HG02884 (cell line): ENCODE measurements at regions not wholly inside any gene's neighbourhood (a gene's known extent, or its start where the extent isn't known, plus 50 kb on each side); places are given as distances from the start of the nearest gene placed in this dataset.
"Not testable (repeated sequence)": the region's sequence is repeated elsewhere in the genome, so short reads cannot be mapped to it uniquely, and the experiment has no call there.

Experiments used
- ATAC-seq: cut with Tn5 transposase; IDR thresholded peaks from one replicate; pipeline ENCODE4 v1.9.1; 2021; ENCODE audit warnings: mild to moderate bottlenecking, moderate library complexity; ENCODE audit not compliant: unreplicated experiment

- ATAC-seq, result no peak
Measured at GRCh38 chr1:221023482-221023881, 144.2 kb downstream of the HLX start.

GRCh38 chr1:221025501-221025900, 146.3 kb downstream of the HLX start:
- ATAC-seq, result no peak

- no peak for ATAC-seq
Measured at GRCh38 chr1:221025956-221026355, 146.7 kb downstream of the HLX start.

GRCh38 chr1:221029981-221030649, 150.9 kb downstream of the HLX start:
- no peak for ATAC-seq

GRCh38 chr1:221030990-221031389, 151.7 kb downstream of the HLX start:
- ATAC-seq, result no peak

GRCh38 chr1:221031458-221032203, 152.4 kb downstream of the HLX start:
- ATAC-seq, result no peak

GRCh38 chr1:221032204-221032585, 153.0 kb downstream of the HLX start:
- ATAC-seq, result no peak

GRCh38 chr1:221032637-221033280, 153.5 kb downstream of the HLX start:
- no peak for ATAC-seq

GRCh38 chr1:221035662-221036153, 156.5 kb downstream of the HLX start:
- no peak for ATAC-seq

- no peak for ATAC-seq
Measured at GRCh38 chr1:221039616-221040015, 160.4 kb downstream of the HLX start.

- ATAC-seq, result no peak
Measured at GRCh38 chr1:221040101-221040500, 160.9 kb downstream of the HLX start.

GRCh38 chr1:221040691-221041285, 161.5 kb downstream of the HLX start:
- ATAC-seq, result no peak

- no peak for ATAC-seq
Measured at GRCh38 chr1:221044538-221044937, 165.3 kb downstream of the HLX start.

GRCh38 chr1:221045151-221045550, 165.9 kb downstream of the HLX start:
- no peak for ATAC-seq

- peak; percentile 84 for ATAC-seq
Measured at GRCh38 chr1:221045842-221046831, 166.9 kb downstream of the HLX start.

GRCh38 chr1:221051391-221051790, 172.1 kb downstream of the HLX start:
- ATAC-seq, result not testable (repeated sequence)

- ATAC-seq, result no peak
Measured at GRCh38 chr1:221053889-221054288, 174.6 kb downstream of the HLX start.

GRCh38 chr1:221059506-221059905, 180.3 kb downstream of the HLX start:
- ATAC-seq, result no peak

GRCh38 chr1:221063651-221064050, 184.4 kb downstream of the HLX start:
- ATAC-seq, result no peak

- ATAC-seq, result no peak
Measured at GRCh38 chr1:221066351-221067001, 187.2 kb downstream of the HLX start.
